ENCODE measurements at regions not wholly inside any gene's neighbourhood (a gene's known extent, or its start where the extent isn't known, plus 50 kb on each side); places are given as distances from the start of the nearest gene placed in this dataset.
A peak's percentile ranks its signal among the peaks of the same experiment; 100 is the strongest.

- Histone ChIP-seq H3K27me3 (ENCODE audit: insufficient read depth, low read length) (no peaks in the 10 kb centered on the region), H3K4me3 (ENCODE audit: low read depth, low read length) (no peak overlapping the region), H3K79me2 (ENCODE audit: control insufficient read depth, insufficient read depth, low read length, unreplicated experiment) (no peaks in the 10 kb centered on the region), H3K27ac (ENCODE audit: low read depth, low read length) (no peak overlapping the region), H3K36me3 (ENCODE audit: insufficient read depth, low read length) (no peaks in the 10 kb centered on the region), H2AFZ (ENCODE audit: low read length, unreplicated experiment) (no peak overlapping the region), H3K4me1 (ENCODE audit: control insufficient read depth, insufficient read depth, low read length, unreplicated experiment) (no peaks in the 10 kb centered on the region)
Observed at GRCh38 chr10:8897769-8898168, 843.3 kb downstream of the GATA3 start.

- Histone ChIP-seq H3K27ac (ENCODE audit: low read depth, low read length) (no peak overlapping the region), H3K36me3 (ENCODE audit: insufficient read depth, low read length) (no peaks in the 10 kb centered on the region), H2AFZ (ENCODE audit: low read length, unreplicated experiment) (no peak overlapping the region), H3K27me3 (ENCODE audit: insufficient read depth, low read length) (no peaks in the 10 kb centered on the region), H3K79me2 (ENCODE audit: control insufficient read depth, insufficient read depth, low read length, unreplicated experiment) (no peaks in the 10 kb centered on the region), H3K4me3 (ENCODE audit: low read depth, low read length) (no peak overlapping the region), H3K4me1 (ENCODE audit: control insufficient read depth, insufficient read depth, low read length, unreplicated experiment) (no peaks in the 10 kb centered on the region)
Observed at GRCh38 chr10:8898745-8899330, 844.4 kb downstream of the GATA3 start.

GRCh38 chr10:8902926-8903325 lies 848.4 kb downstream of the GATA3 start:
- H3K27me3 ChIP-seq (ENCODE audit: insufficient read depth, low read length): no peaks in the 10 kb centered on the region
- H3K4me3 ChIP-seq (ENCODE audit: low read depth, low read length): no peak overlapping the region
- no peaks in the 10 kb centered on the region for H3K4me1 ChIP-seq (ENCODE audit: control insufficient read depth, insufficient read depth, low read length, unreplicated experiment)
- H3K27ac ChIP-seq (ENCODE audit: low read depth, low read length): no peak overlapping the region
- H3K79me2 ChIP-seq (ENCODE audit: control insufficient read depth, insufficient read depth, low read length, unreplicated experiment): no peaks in the 10 kb centered on the region
- no peaks in the 10 kb centered on the region for H3K36me3 ChIP-seq (ENCODE audit: insufficient read depth, low read length)
- H2AFZ ChIP-seq (ENCODE audit: low read length, unreplicated experiment): no peak overlapping the region

GRCh38 chr10:8908013-8908412 lies 853.5 kb downstream of the GATA3 start:
- no peak overlapping the region for H3K4me3 ChIP-seq (ENCODE audit: low read depth, low read length)
- no peaks in the 10 kb centered on the region for H3K4me1 ChIP-seq (ENCODE audit: control insufficient read depth, insufficient read depth, low read length, unreplicated experiment)
- no peaks in the 10 kb centered on the region for H3K79me2 ChIP-seq (ENCODE audit: control insufficient read depth, insufficient read depth, low read length, unreplicated experiment)
- H2AFZ ChIP-seq (ENCODE audit: low read length, unreplicated experiment): no peak overlapping the region
- no peak overlapping the region for H3K27ac ChIP-seq (ENCODE audit: low read depth, low read length)
- H3K36me3 ChIP-seq (ENCODE audit: insufficient read depth, low read length): no peaks in the 10 kb centered on the region
- no peaks in the 10 kb centered on the region for H3K27me3 ChIP-seq (ENCODE audit: insufficient read depth, low read length)

GRCh38 chr10:8910314-8910713 lies 855.8 kb downstream of the GATA3 start:
- Histone ChIP-seq H3K79me2 (ENCODE audit: control insufficient read depth, insufficient read depth, low read length, unreplicated experiment) (no peaks in the 10 kb centered on the region), H3K36me3 (ENCODE audit: insufficient read depth, low read length) (no peaks in the 10 kb centered on the region), H3K27ac (ENCODE audit: low read depth, low read length) (no peak overlapping the region), H3K27me3 (ENCODE audit: insufficient read depth, low read length) (no peaks in the 10 kb centered on the region), H2AFZ (ENCODE audit: low read length, unreplicated experiment) (no peak overlapping the region), H3K4me1 (ENCODE audit: control insufficient read depth, insufficient read depth, low read length, unreplicated experiment) (no peaks in the 10 kb centered on the region), H3K4me3 (ENCODE audit: low read depth, low read length) (no peak overlapping the region)

GRCh38 chr10:8911032-8911431 lies 856.5 kb downstream of the GATA3 start:
- Histone ChIP-seq H3K27ac (ENCODE audit: low read depth, low read length) (no peak overlapping the region), H3K79me2 (ENCODE audit: control insufficient read depth, insufficient read depth, low read length, unreplicated experiment) (no peaks in the 10 kb centered on the region), H3K27me3 (ENCODE audit: insufficient read depth, low read length) (no peaks in the 10 kb centered on the region), H3K4me3 (ENCODE audit: low read depth, low read length) (no peak overlapping the region), H2AFZ (ENCODE audit: low read length, unreplicated experiment) (no peak overlapping the region), H3K36me3 (ENCODE audit: insufficient read depth, low read length) (no peaks in the 10 kb centered on the region), H3K4me1 (ENCODE audit: control insufficient read depth, insufficient read depth, low read length, unreplicated experiment) (no peaks in the 10 kb centered on the region)

- no peaks in the 10 kb centered on the region for H3K4me1 ChIP-seq (ENCODE audit: control insufficient read depth, insufficient read depth, low read length, unreplicated experiment)
Observed at GRCh38 chr10:8912108-8912507, 857.6 kb downstream of the GATA3 start.

GRCh38 chr10:8913720-8914119 lies 859.2 kb downstream of the GATA3 start:
- H3K4me1 ChIP-seq (ENCODE audit: control insufficient read depth, insufficient read depth, low read length, unreplicated experiment): no peaks in the 10 kb centered on the region
- no peaks in the 10 kb centered on the region for H3K79me2 ChIP-seq (ENCODE audit: control insufficient read depth, insufficient read depth, low read length, unreplicated experiment)
- no peaks in the 10 kb centered on the region for H3K36me3 ChIP-seq (ENCODE audit: insufficient read depth, low read length)
- H3K4me3 ChIP-seq (ENCODE audit: low read depth, low read length): no peak overlapping the region
- H3K27me3 ChIP-seq (ENCODE audit: insufficient read depth, low read length): no peaks in the 10 kb centered on the region
- H3K27ac ChIP-seq (ENCODE audit: low read depth, low read length): no peak overlapping the region
- no peak overlapping the region for H2AFZ ChIP-seq (ENCODE audit: low read length, unreplicated experiment)

More at GRCh38 chr10:8912108-8912507, 857.6 kb downstream of the GATA3 start:
- Histone ChIP-seq H3K4me3 (ENCODE audit: low read depth, low read length) (no peak overlapping the region), H3K36me3 (ENCODE audit: insufficient read depth, low read length) (no peaks in the 10 kb centered on the region), H2AFZ (ENCODE audit: low read length, unreplicated experiment) (no peak overlapping the region), H3K27ac (ENCODE audit: low read depth, low read length) (no peak overlapping the region), H3K79me2 (ENCODE audit: control insufficient read depth, insufficient read depth, low read length, unreplicated experiment) (no peaks in the 10 kb centered on the region), H3K27me3 (ENCODE audit: insufficient read depth, low read length) (no peaks in the 10 kb centered on the region)

- Histone ChIP-seq H2AFZ (ENCODE audit: low read length, unreplicated experiment) (no peak overlapping the region), H3K4me3 (ENCODE audit: low read depth, low read length) (no peak overlapping the region), H3K79me2 (ENCODE audit: control insufficient read depth, insufficient read depth, low read length, unreplicated experiment) (no peaks in the 10 kb centered on the region), H3K4me1 (ENCODE audit: control insufficient read depth, insufficient read depth, low read length, unreplicated experiment) (no peaks in the 10 kb centered on the region), H3K27ac (ENCODE audit: low read depth, low read length) (0 out of 2 replicates have a peak overlapping the region, but pooled peaks have one; percentile 5), H3K36me3 (ENCODE audit: insufficient read depth, low read length) (no peaks in the 10 kb centered on the region), H3K27me3 (ENCODE audit: insufficient read depth, low read length) (no peaks in the 10 kb centered on the region)
Observed at GRCh38 chr10:8919280-8919679, 864.8 kb downstream of the GATA3 start.

- Histone ChIP-seq H3K4me3 (ENCODE audit: low read depth, low read length) (no peak overlapping the region), H3K4me1 (ENCODE audit: control insufficient read depth, insufficient read depth, low read length, unreplicated experiment) (no peaks in the 10 kb centered on the region), H3K79me2 (ENCODE audit: control insufficient read depth, insufficient read depth, low read length, unreplicated experiment) (no peaks in the 10 kb centered on the region), H2AFZ (ENCODE audit: low read length, unreplicated experiment) (no peak overlapping the region), H3K27ac (ENCODE audit: low read depth, low read length) (no peak overlapping the region), H3K27me3 (ENCODE audit: insufficient read depth, low read length) (no peaks in the 10 kb centered on the region), H3K36me3 (ENCODE audit: insufficient read depth, low read length) (no peaks in the 10 kb centered on the region)
Observed at GRCh38 chr10:8921568-8921967, 867.1 kb downstream of the GATA3 start.

GRCh38 chr10:8923096-8923495 lies 868.6 kb downstream of the GATA3 start:
- Histone ChIP-seq H3K4me3 (ENCODE audit: low read depth, low read length) (no peak overlapping the region), H2AFZ (ENCODE audit: low read length, unreplicated experiment) (no peak overlapping the region), H3K27ac (ENCODE audit: low read depth, low read length) (no peak overlapping the region), H3K79me2 (ENCODE audit: control insufficient read depth, insufficient read depth, low read length, unreplicated experiment) (no peaks in the 10 kb centered on the region), H3K27me3 (ENCODE audit: insufficient read depth, low read length) (no peaks in the 10 kb centered on the region), H3K4me1 (ENCODE audit: control insufficient read depth, insufficient read depth, low read length, unreplicated experiment) (no peaks in the 10 kb centered on the region), H3K36me3 (ENCODE audit: insufficient read depth, low read length) (no peaks in the 10 kb centered on the region)
